H9 (cell line): ENCODE measurements at regions not wholly inside any gene's neighbourhood (a gene's known extent, or its start where the extent isn't known, plus 50 kb on each side); places are given as distances from the start of the nearest gene placed in this dataset.

Experiments used
- DNase-seq: peaks from one replicate; pipeline ENCODE4 v3.0.0-alpha.2; 2017
- H2AFZ ChIP-seq: one replicate; pipeline ENCODE4 v1.6.1; 2013; ENCODE audit warnings: mild to moderate bottlenecking, low read length, control low read depth, moderate library complexity
- H2AK5ac ChIP-seq: 2 replicates; pipeline ENCODE4 v1.6.1; 2013; ENCODE audit warnings: low read length, control low read depth, mixed read lengths; ENCODE audit not compliant: insufficient read length
- H2BK120ac ChIP-seq: one replicate; pipeline ENCODE4 v1.6.1; 2013; ENCODE audit warnings: low read depth, mild to moderate bottlenecking, low read length, control low read depth, inconsistent platforms; ENCODE audit not compliant: poor library complexity, severe bottlenecking
- H2BK12ac ChIP-seq: 2 replicates; pipeline ENCODE4 v1.6.1; 2013; ENCODE audit warnings: low read length, control low read depth, mixed read lengths, low read depth; ENCODE audit not compliant: insufficient read length
- H2BK15ac ChIP-seq: 2 replicates; pipeline ENCODE4 v1.6.1; 2013; ENCODE audit warnings: low read depth, low read length, control low read depth
- H2BK20ac ChIP-seq: one replicate; pipeline ENCODE4 v1.6.1; 2013; ENCODE audit warnings: low read depth, mild to moderate bottlenecking, low read length, control low read depth, inconsistent platforms; ENCODE audit not compliant: poor library complexity, severe bottlenecking
- H2BK5ac ChIP-seq: 2 replicates; pipeline ENCODE4 v1.6.1; 2013; ENCODE audit warnings: low read length, control low read depth, mixed read lengths; ENCODE audit not compliant: insufficient read length
- H3K14ac ChIP-seq: 2 replicates; pipeline ENCODE4 v1.6.1; 2013; ENCODE audit warnings: low read length, control low read depth; ENCODE audit not compliant: insufficient read depth
- H3K18ac ChIP-seq: 2 replicates; pipeline ENCODE4 v1.6.1; 2013; ENCODE audit warnings: low read depth, mild to moderate bottlenecking, mixed read lengths, low read length, control low read depth; ENCODE audit not compliant: insufficient read length
- H3K23ac ChIP-seq: 2 replicates; pipeline ENCODE4 v1.6.1; 2013; ENCODE audit warnings: low read length, control low read depth, mixed read lengths, low read depth; ENCODE audit not compliant: insufficient read length
- H3K23me2 ChIP-seq: 2 replicates; pipeline ENCODE4 v1.6.1; 2013; ENCODE audit warnings: low read depth, mild to moderate bottlenecking, mixed read lengths, low read length, control low read depth; ENCODE audit not compliant: insufficient read length, poor library complexity, severe bottlenecking
- H3K27ac ChIP-seq: 2 replicates; pipeline ENCODE4 v1.5.1; 2013; ENCODE audit warnings: low read length, control low read depth, mixed read lengths, low read depth; ENCODE audit not compliant: insufficient read length
- H3K27me3 ChIP-seq: 2 replicates; pipeline ENCODE4 v1.6.1; 2013; ENCODE audit warnings: low read length, control low read depth, inconsistent platforms; ENCODE audit not compliant: insufficient read depth
- H3K4ac ChIP-seq: 2 replicates; pipeline ENCODE4 v1.6.1; 2013; ENCODE audit warnings: low read depth, mild to moderate bottlenecking, control low read depth, inconsistent platforms, low read length, moderate library complexity
- H3K4me1 ChIP-seq: 2 replicates; pipeline ENCODE4 v1.6.1; 2013; ENCODE audit warnings: low read length, control low read depth, inconsistent platforms; ENCODE audit not compliant: insufficient read depth
- H3K4me2 ChIP-seq: 2 replicates; pipeline ENCODE4 v1.6.1; 2013; ENCODE audit warnings: low read length, control low read depth, mixed read lengths; ENCODE audit not compliant: insufficient read length, insufficient read depth
- H3K56ac ChIP-seq: 2 replicates; pipeline ENCODE4 v1.6.1; 2013; ENCODE audit warnings: low read depth, mild to moderate bottlenecking, mixed read lengths, low read length, control low read depth; ENCODE audit not compliant: insufficient read length
- H3K79me1 ChIP-seq: 2 replicates; pipeline ENCODE4 v1.6.1; 2013; ENCODE audit warnings: low read depth, mild to moderate bottlenecking, moderate library complexity, low read length, control low read depth, inconsistent platforms; ENCODE audit not compliant: insufficient read depth, poor library complexity, severe bottlenecking
- H3K79me2 ChIP-seq: 2 replicates; pipeline ENCODE4 v1.6.1; 2013; ENCODE audit warnings: low read length, control low read depth, inconsistent platforms; ENCODE audit not compliant: insufficient read depth
- H3K9ac ChIP-seq: 2 replicates; pipeline ENCODE4 v1.6.1; 2013; ENCODE audit warnings: low read length, control low read depth, mixed read lengths; ENCODE audit not compliant: insufficient read length; ENCODE audit errors: extremely low read depth
- H3K9me3 ChIP-seq: one replicate; pipeline ENCODE4 v1.6.1; 2013; ENCODE audit warnings: low read depth, low read length, inconsistent platforms; ENCODE audit not compliant: control insufficient read depth
- H3T11ph ChIP-seq: one replicate; pipeline ENCODE4 v1.6.1; 2013; ENCODE audit warnings: mild to moderate bottlenecking, low read length, control low read depth, inconsistent platforms
- H4K20me1 ChIP-seq: one replicate; pipeline ENCODE4 v1.6.1; 2013; ENCODE audit not compliant: control insufficient read depth, insufficient read length, insufficient read depth
- H4K5ac ChIP-seq: 2 replicates; pipeline ENCODE4 v1.6.1; 2013; ENCODE audit warnings: low read depth, mild to moderate bottlenecking, mixed read lengths, low read length, control low read depth; ENCODE audit not compliant: insufficient read length
- H4K8ac ChIP-seq: replicated peaks from 2 replicates; pipeline ENCODE4 v1.6.1; 2013; ENCODE audit warnings: low read length, control low read depth, mixed read lengths, low read depth; ENCODE audit not compliant: insufficient read length
- H4K91ac ChIP-seq: 2 replicates; pipeline ENCODE4 v1.6.1; 2013; ENCODE audit warnings: low read depth, mild to moderate bottlenecking, moderate library complexity, mixed read lengths, low read length, control low read depth; ENCODE audit not compliant: insufficient read length
- H3K27ac Mint-ChIP-seq, 3 experiments: 2 replicates in 2 of 3; 3 replicates in 1 of 3; pipeline ENCODE4 v1.8.0; 2020 to 2021; ENCODE audit warnings: mixed read lengths in 3 of 3, mild to moderate bottlenecking in 1 of 3, moderate library complexity in 1 of 3
- H3K27me3 Mint-ChIP-seq: 2 replicates; pipeline ENCODE4 v1.8.0; 2021; ENCODE audit warnings: low read depth, mild to moderate bottlenecking, moderate library complexity, mixed read lengths
- H3K36me3 Mint-ChIP-seq, 3 experiments: 2 replicates in 2 of 3; 3 replicates in 1 of 3; pipeline ENCODE4 v1.8.0; 2020 to 2021; ENCODE audit warnings: low read depth in 3 of 3, mixed read lengths in 3 of 3; ENCODE audit not compliant: insufficient read depth in 1 of 3
- H3K4me1 Mint-ChIP-seq, 2 experiments: 2 replicates each; pipeline ENCODE4 v1.8.0; 2020; ENCODE audit warnings: mixed read lengths in 2 of 2
- H3K4me3 Mint-ChIP-seq, 2 experiments: 2 replicates in 1 of 2; 3 replicates in 1 of 2; pipeline ENCODE4 v1.8.0; 2020 to 2021; ENCODE audit warnings: mild to moderate bottlenecking in 2 of 2, mixed read lengths in 2 of 2, moderate library complexity in 1 of 2
- H3K9me3 Mint-ChIP-seq, 2 experiments: 2 replicates in 1 of 2; 3 replicates in 1 of 2; pipeline ENCODE4 v1.8.0; 2020; ENCODE audit warnings: mild to moderate bottlenecking in 2 of 2, mixed read lengths in 2 of 2, moderate library complexity in 1 of 2
- CTCF ChIP-seq: fragments of 200-600 bp; sonication (generic); conservative IDR thresholded peaks from 3 replicates; pipeline ENCODE4 v1.8.0; 2021; ENCODE audit warnings: antibody characterized with exemption, mild to moderate bottlenecking
- WGBS: extraction: QIAGEN DNeasy Blood & Tissue Kit; methylation state at CpG from one replicate; pipeline ENCODE4 v1.1.7; 2013; ENCODE audit warnings: missing lambda C conversion rate, low lambda C conversion rate, mixed read lengths; ENCODE audit not compliant: insufficient read length; ENCODE audit errors: extremely low coverage; 5-methylcytosine and 5-hydroxymethylcytosine counted together

GRCh38 chr3:147269907-147270306, 136.4 kb downstream of the ZIC4 start:
- Histone ChIP-seq H3K27me3 (no peaks in the 10 kb centered on the region), H3K4me2 (no peak overlapping the region), H3K56ac (no peak overlapping the region), H3K79me2 (no peaks in the 10 kb centered on the region), H2BK120ac (no peak overlapping the region), H3K18ac (no peak overlapping the region), H3K23me2 (no peaks in the 10 kb centered on the region), H3K23ac (no peak overlapping the region), H2BK20ac (no peak overlapping the region), H3K27ac (no peak overlapping the region), H3K14ac (no peak overlapping the region), H3K4ac (no peak overlapping the region), H3K9ac (no peak overlapping the region), H4K91ac (no peak overlapping the region), H4K5ac (no peak overlapping the region), H3K9me3 (no peaks in the 10 kb centered on the region), H3K4me1 (no peaks in the 10 kb centered on the region), H2AK5ac (no peak overlapping the region), H3T11ph (no peak overlapping the region), H2AFZ (no peak overlapping the region), H2BK15ac (no peak overlapping the region), H4K8ac (no peak overlapping the region), H4K20me1 (no peaks in the 10 kb centered on the region), H2BK5ac (no peak overlapping the region), H3K79me1 (no peaks in the 10 kb centered on the region), H2BK12ac (no peak overlapping the region)
- Mint-ChIP-seq H3K27ac (no peak overlapping the region), H3K36me3 (peaks cover 0 to 12% (median 5%) of the 10 kb centered on the region in 3 experiments; a peak in 2 of 7 replicates), H3K9me3 (peaks cover 5 to 11% of the 10 kb centered on the region in 2 experiments; a peak in 4 of 5 replicates), H3K4me1 (no peaks in the 10 kb centered on the region), H3K27me3 (no peaks in the 10 kb centered on the region), H3K4me3 (no peak overlapping the region)
- DNase-seq = no peak
- TF ChIP-seq CTCF = peak; percentile 27; the same call in 1 of the 3 replicates
- WGBS = no CpG with 5 or more reads among the region's 4 CpGs
